CD4-positive, alpha-beta memory T cell (primary cell): ENCODE measurements at regions not wholly inside any gene's neighbourhood (a gene's known extent, or its start where the extent isn't known, plus 50 kb on each side); places are given as distances from the start of the nearest gene placed in this dataset.

Experiments used
- CTCF ChIA-PET: fragments of 350-600 bp; sonication (Branson Sonifier 250); formaldehyde crosslinking; loops from one replicate; lab custom pipeline; 2021; ENCODE audit warnings: inconsistent platforms; ENCODE audit not compliant: partially characterized antibody; lab: Charles Lee
- POLR2A ChIA-PET: fragments of 350-600 bp; sonication (Branson Sonifier 250); formaldehyde crosslinking; loops from one replicate; lab custom pipeline; 2021; ENCODE audit not compliant: partially characterized antibody; lab: Charles Lee
- DNase-seq, 5 donors: peaks; one replicate each; pipeline versions ENCODE4 v3.0.0 to v3.0.0-alpha.2; 2020 to 2022; ENCODE audit warnings: mixed read lengths in 1 of 5
- H3K27ac ChIP-seq: one replicate; pipeline ENCODE4 v1.7.0; 2013; ENCODE audit warnings: low read depth, low read length
- H3K27me3 ChIP-seq: 2 replicates; pipeline ENCODE4 v1.7.0; 2013; ENCODE audit warnings: mild to moderate bottlenecking, low read length, moderate library complexity; ENCODE audit not compliant: insufficient read depth
- H3K36me3 ChIP-seq: 2 replicates; pipeline ENCODE4 v1.7.0; 2013; ENCODE audit warnings: mild to moderate bottlenecking, low read length, moderate library complexity; ENCODE audit not compliant: insufficient read depth
- H3K4me1 ChIP-seq: 2 replicates; pipeline ENCODE4 v1.7.0; 2013; ENCODE audit warnings: mild to moderate bottlenecking, low read length, moderate library complexity; ENCODE audit not compliant: insufficient read depth
- H3K4me3 ChIP-seq, 2 donors: one replicate each; pipeline ENCODE4 v1.7.0; 2013; ENCODE audit warnings: low read length in 2 of 2, mild to moderate bottlenecking in 1 of 2
- H3K9me3 ChIP-seq, 2 donors: one replicate each; pipeline ENCODE4 v1.7.0; 2013; ENCODE audit warnings: low read length in 2 of 2, control low read depth in 1 of 2; ENCODE audit not compliant: control insufficient read depth in 1 of 2
- H3K27ac Mint-ChIP-seq, 7 donors: one replicate each; pipeline ENCODE4 v1.8.0; 2020 to 2021; ENCODE audit warnings: mixed read lengths in 7 of 7, mild to moderate bottlenecking in 6 of 7, inconsistent platforms in 3 of 7, moderate library complexity in 3 of 7
- H3K27me3 Mint-ChIP-seq, 2 donors: one replicate each; pipeline ENCODE4 v1.8.0; 2020 to 2021; ENCODE audit warnings: mixed read lengths in 2 of 2
- H3K36me3 Mint-ChIP-seq, 2 donors: one replicate each; pipeline ENCODE4 v1.8.0; 2020 to 2021; ENCODE audit warnings: mixed read lengths in 2 of 2, inconsistent platforms in 1 of 2, mild to moderate bottlenecking in 1 of 2
- H3K4me1 Mint-ChIP-seq, 4 donors: one replicate each; pipeline ENCODE4 v1.8.0; 2020 to 2021; ENCODE audit warnings: mixed read lengths in 4 of 4, mild to moderate bottlenecking in 1 of 4
- H3K4me3 Mint-ChIP-seq, 8 donors: one replicate each; pipeline ENCODE4 v1.8.0; 2020 to 2021; ENCODE audit warnings: mixed read lengths in 8 of 8, mild to moderate bottlenecking in 7 of 8, moderate library complexity in 6 of 8, inconsistent platforms in 3 of 8
- H3K9me3 Mint-ChIP-seq, 8 donors: one replicate each; pipeline ENCODE4 v1.8.0; 2020 to 2021; ENCODE audit warnings: mixed read lengths in 8 of 8, mild to moderate bottlenecking in 5 of 8, inconsistent platforms in 3 of 8, moderate library complexity in 1 of 8
- intact Hi-C: fragments of 100-400 bp; cut with micrococcal nuclease; formaldehyde crosslinking; loops from one replicate; pipeline ENCODE4 v1.15.1; 2023

DNA sequence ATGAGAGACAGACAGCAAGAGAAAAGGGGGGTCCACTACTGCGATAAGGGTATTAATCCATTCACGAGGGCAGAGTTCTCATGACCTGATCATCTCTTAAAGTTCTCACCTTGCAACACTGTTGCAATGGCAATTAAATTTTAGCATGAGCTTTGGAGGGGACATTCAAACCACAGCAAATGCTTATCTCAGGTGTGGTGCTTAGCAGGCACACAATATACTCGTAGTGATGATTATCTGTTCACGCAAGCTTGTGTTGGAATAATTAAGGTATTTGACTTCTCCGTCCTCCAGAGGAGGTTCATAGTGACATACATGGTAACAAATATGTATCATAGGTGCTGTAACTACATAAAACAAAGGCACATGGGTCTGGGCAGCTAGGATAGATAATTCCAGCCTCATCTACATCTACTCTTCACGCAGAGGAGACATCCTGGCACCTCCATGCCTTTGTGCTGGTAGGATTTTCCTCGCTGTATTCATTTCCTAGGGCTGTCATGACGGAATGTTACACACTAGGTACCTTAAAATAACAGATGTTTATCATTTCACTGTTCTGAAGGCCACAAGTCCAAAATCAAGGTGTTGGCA, 221.2 kb downstream of the RBM19 start:
- DNase-seq, result no peak
- H3K36me3 ChIP-seq, result no peaks in the 10 kb centered on the region
- H3K27ac ChIP-seq, result no peak overlapping the region
- H3K4me1 Mint-ChIP-seq, result no peaks in the 10 kb centered on the region
- H3K27ac Mint-ChIP-seq, result no peak overlapping the region
- no peaks in the 10 kb centered on the region for H3K27me3 ChIP-seq
- no peak overlapping the region for H3K4me3 Mint-ChIP-seq
- no peaks in the 10 kb centered on the region for H3K36me3 Mint-ChIP-seq
- no peak overlapping the region for H3K4me3 ChIP-seq
- intact Hi-C loops, result no loop called here
- CTCF ChIA-PET, result no interaction called here
- H3K27me3 Mint-ChIP-seq, result peaks cover 18 to 20% of the 10 kb centered on the region in 2 donors
- no peaks in the 10 kb centered on the region for H3K9me3 ChIP-seq
- H3K4me1 ChIP-seq, result no peaks in the 10 kb centered on the region
- peaks cover 0 to 2% (median 0%) of the 10 kb centered on the region in 8 donors for H3K9me3 Mint-ChIP-seq
- POLR2A ChIA-PET, result no interaction called here

DNA sequence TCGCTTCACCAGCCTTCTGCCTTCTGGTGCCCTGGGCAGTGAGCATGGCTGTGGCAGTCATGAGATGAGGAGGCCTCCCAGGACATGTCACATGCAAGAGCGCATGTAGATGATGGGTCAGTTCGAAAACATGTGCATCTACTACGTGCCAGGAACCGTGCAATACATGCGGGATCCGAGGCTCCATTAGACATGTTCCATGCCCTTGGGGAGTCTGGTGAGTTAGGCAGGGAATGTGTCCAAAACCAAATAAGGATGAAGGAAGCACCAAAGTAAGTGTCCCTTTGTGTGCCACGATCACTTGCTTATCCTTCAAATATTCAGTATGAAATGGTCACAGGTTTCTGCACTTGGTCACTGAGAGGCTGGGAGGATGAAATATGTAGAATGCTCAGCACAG, 223.3 kb downstream of the RBM19 start:
- CTCF ChIA-PET, result no interaction called here
- intact Hi-C loops, result no loop called here
- Histone ChIP-seq H3K4me1 (no peaks in the 10 kb centered on the region), H3K27me3 (no peaks in the 10 kb centered on the region), H3K4me3 (no peak overlapping the region), H3K9me3 (no peaks in the 10 kb centered on the region), H3K36me3 (no peaks in the 10 kb centered on the region), H3K27ac (no peak overlapping the region)
- H3K4me3 Mint-ChIP-seq, result no peak overlapping the region
- POLR2A ChIA-PET, result no interaction called here
- DNase-seq, result no peak
- no peaks in the 10 kb centered on the region for H3K4me1 Mint-ChIP-seq
- H3K9me3 Mint-ChIP-seq, result peaks cover 0 to 5% (median 2%) of the 10 kb centered on the region in 8 donors
- H3K36me3 Mint-ChIP-seq, result no peaks in the 10 kb centered on the region
- H3K27ac Mint-ChIP-seq, result no peak overlapping the region
- H3K27me3 Mint-ChIP-seq, result peaks cover 15 to 17% of the 10 kb centered on the region in 2 donors

DNA sequence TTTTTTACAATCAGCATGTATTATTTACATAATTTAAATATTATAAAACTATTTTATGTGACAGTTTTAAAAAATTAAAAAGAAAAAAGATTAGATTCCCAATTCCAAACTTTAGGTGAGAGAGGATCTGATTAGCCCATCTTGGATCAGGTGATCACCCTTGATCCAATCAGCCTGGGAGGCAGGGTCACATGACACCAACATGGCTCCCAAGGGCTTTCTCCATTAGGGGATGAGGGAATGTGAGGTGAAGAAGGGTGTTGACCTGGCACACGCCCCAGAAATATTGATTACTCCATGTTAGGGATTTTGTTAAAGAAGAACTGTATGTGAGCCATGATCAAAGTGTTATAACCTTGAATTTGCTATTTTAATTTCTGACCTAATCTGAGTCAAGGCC, 225.4 kb downstream of the RBM19 start:
- Mint-ChIP-seq H3K27ac (no peak overlapping the region), H3K27me3 (peaks cover 14 to 19% of the 10 kb centered on the region in 2 donors), H3K4me3 (no peak overlapping the region), H3K9me3 (peaks cover 0 to 5% (median 2%) of the 10 kb centered on the region in 8 donors), H3K36me3 (no peaks in the 10 kb centered on the region), H3K4me1 (no peaks in the 10 kb centered on the region)
- intact Hi-C loops, result no loop called here
- CTCF ChIA-PET, result no interaction called here
- Histone ChIP-seq H3K27ac (no peak overlapping the region), H3K4me3 (no peak overlapping the region), H3K4me1 (no peaks in the 10 kb centered on the region), H3K36me3 (no peaks in the 10 kb centered on the region), H3K9me3 (no peaks in the 10 kb centered on the region), H3K27me3 (no peaks in the 10 kb centered on the region)
- no peak for DNase-seq
- POLR2A ChIA-PET, result no interaction called here

DNA sequence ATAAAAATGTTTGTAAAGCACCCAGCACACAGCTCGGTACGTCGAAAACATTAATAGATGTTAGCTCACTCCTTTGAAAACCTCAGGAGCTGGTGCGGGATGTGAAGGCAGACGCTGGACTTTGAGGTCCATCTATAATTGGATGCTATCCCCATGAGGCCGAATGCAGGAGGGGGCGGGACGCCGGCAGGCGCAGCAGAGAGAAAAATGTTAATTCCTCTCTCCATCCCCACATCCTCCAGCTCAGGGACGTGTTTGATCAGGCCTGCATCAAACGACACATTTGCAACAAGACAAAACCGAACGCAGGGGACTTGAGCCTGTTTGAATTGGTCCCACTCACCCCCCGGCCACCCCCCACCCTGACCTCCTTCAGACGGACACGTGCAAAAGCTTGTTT, 231.0 kb downstream of the RBM19 start:
- ChIA-PET POLR2A (no interaction called here), CTCF (interaction anchor here (1.3 kb wide), 1 partner anchor 16 kb away, joined by 5 read pairs; no protein-coding TSS in a partner anchor)
- intact Hi-C loops, result no loop called here
- H3K4me1 ChIP-seq, result no peaks in the 10 kb centered on the region
- Mint-ChIP-seq H3K4me1 (no peaks in the 10 kb centered on the region), H3K9me3 (peaks cover 0 to 6% (median 2%) of the 10 kb centered on the region in 8 donors), H3K27ac (no peak overlapping the region), H3K27me3 (peaks cover 10 to 11% of the 10 kb centered on the region in 2 donors), H3K36me3 (no peaks in the 10 kb centered on the region), H3K4me3 (no peak overlapping the region)
- no peak for DNase-seq
- H3K36me3 ChIP-seq, result no peaks in the 10 kb centered on the region
- no peak overlapping the region for H3K27ac ChIP-seq
- H3K4me3 ChIP-seq, result no peak overlapping the region
- no peaks in the 10 kb centered on the region for H3K9me3 ChIP-seq
- H3K27me3 ChIP-seq, result no peaks in the 10 kb centered on the region

DNA sequence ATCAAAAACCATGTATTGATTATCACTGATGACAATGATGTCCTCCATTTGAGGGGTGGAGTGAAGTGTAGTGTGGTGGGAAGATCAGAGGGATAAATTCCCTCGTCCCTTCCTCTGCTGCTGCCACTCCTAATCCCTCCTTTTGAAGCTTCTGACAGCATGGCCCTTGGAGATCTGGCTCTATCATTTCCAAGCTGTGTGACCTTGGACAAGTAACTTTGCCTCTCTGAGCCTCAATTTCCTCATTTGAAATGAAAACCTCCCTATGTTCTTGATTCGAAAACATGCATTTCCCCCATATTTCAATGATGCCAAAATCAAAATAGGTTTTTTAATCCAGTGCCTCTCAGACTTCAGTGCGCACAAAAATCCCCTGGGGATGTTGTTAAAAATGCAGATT, 231.6 kb downstream of the RBM19 start:
- ChIA-PET POLR2A (no interaction called here), CTCF (interaction anchor here (1.3 kb wide), 1 partner anchor 16 kb away, joined by 5 read pairs; no protein-coding TSS in a partner anchor)
- H3K4me3 Mint-ChIP-seq, result no peak overlapping the region
- H3K9me3 Mint-ChIP-seq, result peaks cover 0 to 5% (median under 1%) of the 10 kb centered on the region in 8 donors
- H3K27me3 ChIP-seq, result no peaks in the 10 kb centered on the region
- DNase-seq, result no peak
- no peaks in the 10 kb centered on the region for H3K4me1 Mint-ChIP-seq
- intact Hi-C loops, result no loop called here
- H3K9me3 ChIP-seq, result no peaks in the 10 kb centered on the region
- H3K27ac ChIP-seq, result no peak overlapping the region
- H3K4me1 ChIP-seq, result no peaks in the 10 kb centered on the region
- H3K4me3 ChIP-seq, result no peak overlapping the region
- no peak overlapping the region for H3K27ac Mint-ChIP-seq
- H3K36me3 ChIP-seq, result no peaks in the 10 kb centered on the region
- H3K27me3 Mint-ChIP-seq, result peaks cover 9 to 13% of the 10 kb centered on the region in 2 donors
- H3K36me3 Mint-ChIP-seq, result no peaks in the 10 kb centered on the region

DNA sequence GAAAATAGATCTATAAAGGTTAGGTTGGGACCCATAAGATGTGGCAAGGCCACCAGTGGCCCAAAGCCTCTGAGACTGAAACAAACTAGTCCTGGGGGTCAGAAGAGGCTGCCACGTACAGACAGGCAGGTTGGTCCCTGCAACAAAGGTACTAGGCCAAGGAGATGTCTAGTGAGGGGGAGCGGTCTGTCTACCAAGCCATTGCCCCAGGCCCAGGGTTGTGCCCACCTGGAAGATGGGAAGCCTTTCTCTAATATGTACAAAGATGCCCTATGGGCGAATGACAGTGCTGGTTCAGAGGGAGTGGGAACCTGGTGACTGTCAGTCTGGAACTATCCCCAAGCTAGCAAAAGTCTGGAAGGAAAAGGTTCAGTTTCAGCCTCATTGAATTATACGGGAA, 233.2 kb downstream of the RBM19 start:
- ChIA-PET CTCF (no interaction called here), POLR2A (no interaction called here)
- Mint-ChIP-seq H3K4me3 (no peak overlapping the region), H3K36me3 (no peaks in the 10 kb centered on the region), H3K4me1 (no peaks in the 10 kb centered on the region), H3K27me3 (peaks cover 6 to 13% of the 10 kb centered on the region in 2 donors), H3K9me3 (peaks cover 0 to 4% (median under 1%) of the 10 kb centered on the region in 8 donors), H3K27ac (no peak overlapping the region)
- Histone ChIP-seq H3K4me1 (no peaks in the 10 kb centered on the region), H3K4me3 (no peak overlapping the region), H3K27ac (no peak overlapping the region), H3K9me3 (no peaks in the 10 kb centered on the region), H3K27me3 (no peaks in the 10 kb centered on the region), H3K36me3 (no peaks in the 10 kb centered on the region)
- DNase-seq, result no peak
- intact Hi-C loops, result no loop called here

DNA sequence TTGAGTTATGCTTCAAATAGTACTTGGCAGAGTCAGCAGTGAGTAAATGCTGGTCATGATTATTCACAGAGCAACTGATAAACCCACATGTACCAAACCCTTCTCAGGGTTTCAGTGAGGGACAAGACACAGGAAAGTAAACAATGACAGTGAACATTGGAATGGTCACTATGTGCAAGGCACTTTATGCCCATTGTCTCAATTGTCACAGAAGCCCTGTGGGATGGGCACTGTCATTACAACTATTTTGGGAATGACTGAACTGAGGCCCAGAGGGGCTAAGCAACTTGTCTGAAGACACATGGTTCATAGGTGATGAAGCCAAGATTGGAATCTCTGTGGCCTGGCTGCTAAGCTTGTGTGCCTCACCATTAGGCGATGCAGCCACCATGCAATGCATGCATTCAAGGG, 238.5 kb downstream of the RBM19 start:
- Histone ChIP-seq H3K27me3 (no peaks in the 10 kb centered on the region), H3K36me3 (no peaks in the 10 kb centered on the region), H3K27ac (no peak overlapping the region), H3K9me3 (no peaks in the 10 kb centered on the region), H3K4me1 (no peaks in the 10 kb centered on the region), H3K4me3 (no peak overlapping the region)
- no peaks in the 10 kb centered on the region for H3K4me1 Mint-ChIP-seq
- H3K9me3 Mint-ChIP-seq, result peaks cover 0 to 6% (median 2%) of the 10 kb centered on the region in 8 donors
- H3K27me3 Mint-ChIP-seq, result peaks cover 7 to 8% of the 10 kb centered on the region in 2 donors
- no peak for DNase-seq
- H3K4me3 Mint-ChIP-seq, result no peak overlapping the region
- intact Hi-C loops, result no loop called here
- ChIA-PET POLR2A (no interaction called here), CTCF (no interaction called here)
- H3K27ac Mint-ChIP-seq, result no peak overlapping the region
- no peaks in the 10 kb centered on the region for H3K36me3 Mint-ChIP-seq
